ENCODE measurements at regions not wholly inside any gene's neighbourhood (a gene's known extent, or its start where the extent isn't known, plus 50 kb on each side); places are given as distances from the start of the nearest gene placed in this dataset.

GRCh38 chr9:107945961-107946360, 456.4 kb upstream of the KLF4 start:
- Mint-ChIP-seq H3K9me3 (peaks cover 15% of the 10 kb centered on the region), H3K27me3 (no peaks in the 10 kb centered on the region), H3K4me3 (no peak overlapping the region), H3K4me1 (ENCODE audit: low read depth) (no peaks in the 10 kb centered on the region), H3K27ac (no peak overlapping the region), H3K36me3 (ENCODE audit: low read depth) (no peaks in the 10 kb centered on the region)

- no peaks in the 10 kb centered on the region for H3K4me1 Mint-ChIP-seq (ENCODE audit: low read depth)
- peaks cover 15% of the 10 kb centered on the region for H3K9me3 Mint-ChIP-seq
- H3K27me3 Mint-ChIP-seq: no peaks in the 10 kb centered on the region
- H3K36me3 Mint-ChIP-seq (ENCODE audit: low read depth): no peaks in the 10 kb centered on the region
- H3K27ac Mint-ChIP-seq: no peak overlapping the region
- H3K4me3 Mint-ChIP-seq: no peak overlapping the region
These were observed 455.9 kb upstream of the KLF4 start for GRCh38 chr9:107945493-107945892.

GRCh38 chr9:107944387-107944786, 454.8 kb upstream of the KLF4 start:
- H3K4me1 Mint-ChIP-seq (ENCODE audit: low read depth): no peaks in the 10 kb centered on the region
- H3K27ac Mint-ChIP-seq: no peak overlapping the region
- peaks cover 10% of the 10 kb centered on the region for H3K9me3 Mint-ChIP-seq
- no peaks in the 10 kb centered on the region for H3K27me3 Mint-ChIP-seq
- H3K4me3 Mint-ChIP-seq: no peak overlapping the region
- no peaks in the 10 kb centered on the region for H3K36me3 Mint-ChIP-seq (ENCODE audit: low read depth)

GRCh38 chr9:107943901-107944300, 454.3 kb upstream of the KLF4 start:
- H3K27me3 Mint-ChIP-seq: no peaks in the 10 kb centered on the region
- no peak overlapping the region for H3K4me3 Mint-ChIP-seq
- H3K4me1 Mint-ChIP-seq (ENCODE audit: low read depth): no peaks in the 10 kb centered on the region
- no peaks in the 10 kb centered on the region for H3K36me3 Mint-ChIP-seq (ENCODE audit: low read depth)
- peaks cover 9% of the 10 kb centered on the region for H3K9me3 Mint-ChIP-seq
- H3K27ac Mint-ChIP-seq: no peak overlapping the region

- H3K36me3 Mint-ChIP-seq (ENCODE audit: low read depth): no peaks in the 10 kb centered on the region
- peaks cover 9% of the 10 kb centered on the region for H3K9me3 Mint-ChIP-seq
- no peaks in the 10 kb centered on the region for H3K4me1 Mint-ChIP-seq (ENCODE audit: low read depth)
- H3K27me3 Mint-ChIP-seq: no peaks in the 10 kb centered on the region
- no peak overlapping the region for H3K4me3 Mint-ChIP-seq
- H3K27ac Mint-ChIP-seq: no peak overlapping the region
These were observed 453.3 kb upstream of the KLF4 start for GRCh38 chr9:107942856-107943255.

- Mint-ChIP-seq H3K27ac (no peak overlapping the region), H3K4me3 (no peak overlapping the region), H3K9me3 (peaks cover 9% of the 10 kb centered on the region), H3K36me3 (ENCODE audit: low read depth) (no peaks in the 10 kb centered on the region), H3K27me3 (no peaks in the 10 kb centered on the region), H3K4me1 (ENCODE audit: low read depth) (no peaks in the 10 kb centered on the region)
These were observed 452.7 kb upstream of the KLF4 start for GRCh38 chr9:107942291-107942690.

GRCh38 chr9:107940616-107941595, 451.3 kb upstream of the KLF4 start:
- Mint-ChIP-seq H3K4me3 (no peak overlapping the region), H3K27ac (no peak overlapping the region), H3K27me3 (no peaks in the 10 kb centered on the region), H3K9me3 (peaks cover 9% of the 10 kb centered on the region), H3K36me3 (ENCODE audit: low read depth) (no peaks in the 10 kb centered on the region), H3K4me1 (ENCODE audit: low read depth) (no peaks in the 10 kb centered on the region)

GRCh38 chr9:107938801-107939386, 449.3 kb upstream of the KLF4 start:
- peaks cover 13% of the 10 kb centered on the region for H3K9me3 Mint-ChIP-seq
- H3K4me1 Mint-ChIP-seq (ENCODE audit: low read depth): no peaks in the 10 kb centered on the region
- H3K4me3 Mint-ChIP-seq: no peak overlapping the region
- H3K36me3 Mint-ChIP-seq (ENCODE audit: low read depth): no peaks in the 10 kb centered on the region
- no peaks in the 10 kb centered on the region for H3K27me3 Mint-ChIP-seq
- no peak overlapping the region for H3K27ac Mint-ChIP-seq

GRCh38 chr9:107935931-107936330, 446.4 kb upstream of the KLF4 start:
- no peaks in the 10 kb centered on the region for H3K27me3 Mint-ChIP-seq
- H3K4me3 Mint-ChIP-seq: no peak overlapping the region
- no peaks in the 10 kb centered on the region for H3K4me1 Mint-ChIP-seq (ENCODE audit: low read depth)
- H3K27ac Mint-ChIP-seq: no peak overlapping the region
- no peaks in the 10 kb centered on the region for H3K36me3 Mint-ChIP-seq (ENCODE audit: low read depth)
- peaks cover 5% of the 10 kb centered on the region for H3K9me3 Mint-ChIP-seq

- Mint-ChIP-seq H3K4me3 (no peak overlapping the region), H3K27me3 (no peaks in the 10 kb centered on the region), H3K36me3 (ENCODE audit: low read depth) (no peaks in the 10 kb centered on the region), H3K4me1 (ENCODE audit: low read depth) (no peaks in the 10 kb centered on the region), H3K9me3 (peaks cover 5% of the 10 kb centered on the region), H3K27ac (no peak overlapping the region)
These were observed 443.9 kb upstream of the KLF4 start for GRCh38 chr9:107933516-107933915.

GRCh38 chr9:107933097-107933496, 443.5 kb upstream of the KLF4 start:
- no peaks in the 10 kb centered on the region for H3K36me3 Mint-ChIP-seq (ENCODE audit: low read depth)
- H3K4me3 Mint-ChIP-seq: no peak overlapping the region
- H3K27ac Mint-ChIP-seq: no peak overlapping the region
- H3K9me3 Mint-ChIP-seq: peaks cover 5% of the 10 kb centered on the region
- no peaks in the 10 kb centered on the region for H3K4me1 Mint-ChIP-seq (ENCODE audit: low read depth)
- no peaks in the 10 kb centered on the region for H3K27me3 Mint-ChIP-seq

GRCh38 chr9:107932601-107933000, 443.0 kb upstream of the KLF4 start:
- Mint-ChIP-seq H3K27ac (no peak overlapping the region), H3K27me3 (no peaks in the 10 kb centered on the region), H3K9me3 (peaks cover 5% of the 10 kb centered on the region), H3K36me3 (ENCODE audit: low read depth) (no peaks in the 10 kb centered on the region), H3K4me3 (no peak overlapping the region), H3K4me1 (ENCODE audit: low read depth) (no peaks in the 10 kb centered on the region)

GRCh38 chr9:107932046-107932445, 442.5 kb upstream of the KLF4 start:
- Mint-ChIP-seq H3K9me3 (peaks cover 5% of the 10 kb centered on the region), H3K4me1 (ENCODE audit: low read depth) (no peaks in the 10 kb centered on the region), H3K4me3 (no peak overlapping the region), H3K27ac (no peak overlapping the region), H3K36me3 (ENCODE audit: low read depth) (no peaks in the 10 kb centered on the region), H3K27me3 (no peaks in the 10 kb centered on the region)

GRCh38 chr9:107931071-107931715, 441.6 kb upstream of the KLF4 start:
- no peaks in the 10 kb centered on the region for H3K27me3 Mint-ChIP-seq
- no peaks in the 10 kb centered on the region for H3K36me3 Mint-ChIP-seq (ENCODE audit: low read depth)
- H3K4me3 Mint-ChIP-seq: no peak overlapping the region
- peaks cover 5% of the 10 kb centered on the region for H3K9me3 Mint-ChIP-seq
- no peaks in the 10 kb centered on the region for H3K4me1 Mint-ChIP-seq (ENCODE audit: low read depth)
- no peak overlapping the region for H3K27ac Mint-ChIP-seq

- Mint-ChIP-seq H3K27me3 (no peaks in the 10 kb centered on the region), H3K4me3 (no peak overlapping the region), H3K4me1 (ENCODE audit: low read depth) (no peaks in the 10 kb centered on the region), H3K36me3 (ENCODE audit: low read depth) (no peaks in the 10 kb centered on the region), H3K9me3 (no peaks in the 10 kb centered on the region), H3K27ac (no peak overlapping the region)
These were observed 439.9 kb upstream of the KLF4 start for GRCh38 chr9:107929443-107929842.

Measured in stimulated activated naive CD8-positive, alpha-beta T cell treated with anti-CD3 and anti-CD28 coated beads, Interleukin-15, Interleukin-2, amounts not matched to agents 100 ng/mL and 50 ng/mL, for 24 hours (primary cell).